Peyer's patch (tissue), 4 donors: ENCODE measurements at regions not wholly inside any gene's neighbourhood (a gene's known extent, or its start where the extent isn't known, plus 50 kb on each side); places are given as distances from the start of the nearest gene placed in this dataset.
"Not testable (repeated sequence)": the region's sequence is repeated elsewhere in the genome, so short reads cannot be mapped to it uniquely, and the experiment has no call there.

Experiments
- POLR2A ChIP-seq, 2 donors: fragments of 450-650 bp; IDR thresholded peaks; one replicate each; pipeline ENCODE4 v1.5.1; 2017; ENCODE audit warnings: antibody characterized with exemption in 2 of 2, mild to moderate bottlenecking in 2 of 2, moderate library complexity in 2 of 2
- TF ChIP-seq, protein P1 (sequence below), 6 experiments: fragments of 450-650 bp in 4 of 6; fragments of 200-600 bp in 2 of 6; sonication (generic) in 1 of 6; IDR thresholded peaks; one replicate each; pipeline ENCODE4 v1.5.1; 2017 to 2019; ENCODE audit warnings: antibody characterized with exemption in 6 of 6, mild to moderate bottlenecking in 3 of 6, moderate library complexity in 1 of 6

GRCh38 chr5:21459744-21460073 is 1393.4 kb downstream of the CDH12 start:
- not testable (repeated sequence) for TF ChIP-seq POLR2A (IDR thresholded peaks at IDR 0.05)
- TF ChIP-seq, protein P1, sequence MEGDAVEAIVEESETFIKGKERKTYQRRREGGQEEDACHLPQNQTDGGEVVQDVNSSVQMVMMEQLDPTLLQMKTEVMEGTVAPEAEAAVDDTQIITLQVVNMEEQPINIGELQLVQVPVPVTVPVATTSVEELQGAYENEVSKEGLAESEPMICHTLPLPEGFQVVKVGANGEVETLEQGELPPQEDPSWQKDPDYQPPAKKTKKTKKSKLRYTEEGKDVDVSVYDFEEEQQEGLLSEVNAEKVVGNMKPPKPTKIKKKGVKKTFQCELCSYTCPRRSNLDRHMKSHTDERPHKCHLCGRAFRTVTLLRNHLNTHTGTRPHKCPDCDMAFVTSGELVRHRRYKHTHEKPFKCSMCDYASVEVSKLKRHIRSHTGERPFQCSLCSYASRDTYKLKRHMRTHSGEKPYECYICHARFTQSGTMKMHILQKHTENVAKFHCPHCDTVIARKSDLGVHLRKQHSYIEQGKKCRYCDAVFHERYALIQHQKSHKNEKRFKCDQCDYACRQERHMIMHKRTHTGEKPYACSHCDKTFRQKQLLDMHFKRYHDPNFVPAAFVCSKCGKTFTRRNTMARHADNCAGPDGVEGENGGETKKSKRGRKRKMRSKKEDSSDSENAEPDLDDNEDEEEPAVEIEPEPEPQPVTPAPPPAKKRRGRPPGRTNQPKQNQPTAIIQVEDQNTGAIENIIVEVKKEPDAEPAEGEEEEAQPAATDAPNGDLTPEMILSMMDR (IDR thresholded peaks at IDR 0.05): not testable (repeated sequence)
